ENCODE measurements at regions not wholly inside any gene's neighbourhood (a gene's known extent, or its start where the extent isn't known, plus 50 kb on each side); places are given as distances from the start of the nearest gene placed in this dataset.

- no peak for TF ChIP-seq CTCF (conservative IDR thresholded peaks at IDR 0.05; ENCODE audit: low read depth, low read length)
- TF ChIP-seq FOS (IDR thresholded peaks at IDR 0.05; ENCODE audit: low read depth, low read length) = no peak
- TF ChIP-seq NFE2L2 (IDR thresholded peaks at IDR 0.05; ENCODE audit: low read depth, low read length) = no peak
Observed at GRCh38 chr22:48566741-48567140, 1260.9 kb downstream of the BRD1 start.

All from IMR-90 (cell line).